Caco-2 (cell line): ENCODE measurements at regions not wholly inside any gene's neighbourhood (a gene's known extent, or its start where the extent isn't known, plus 50 kb on each side); places are given as distances from the start of the nearest gene placed in this dataset.

ENCODE experiments used
- BruUV-seq: library from RNA; stranded (reverse); fragments of 400-500 nt; replicated peaks from 2 replicates; lab custom pipeline; 2021; lab: Mats Ljungman, UMichigan
- CTCF ChIA-PET: fragments of 300-600 bp; sonication (Branson Sonifier 250); formaldehyde crosslinking; loops from one replicate; lab custom pipeline; 2022; ENCODE audit warnings: antibody characterized with exemption; lab: Charles Lee
- POLR2A ChIA-PET: fragments of 300-600 bp; sonication (Branson Sonifier 250); formaldehyde crosslinking; loops from one replicate; lab custom pipeline; 2022; ENCODE audit warnings: antibody characterized with exemption; lab: Charles Lee
- DNase-seq, 2 experiments: peaks; one replicate each; pipeline versions ENCODE4 v3.0.0 to v3.0.0-alpha.2; 2020 to 2022
- H3K27me3 ChIP-seq: replicated peaks from 2 replicates; pipeline ENCODE4 v1.6.0; 2011; ENCODE audit warnings: low read length; ENCODE audit not compliant: control insufficient read depth, insufficient read depth
- H3K36me3 ChIP-seq: 2 replicates; pipeline ENCODE4 v1.5.1; 2011; ENCODE audit warnings: low read length; ENCODE audit not compliant: control insufficient read depth, insufficient read depth
- H3K4me1 ChIP-seq: fragments of 250-450 bp; sonication (Bioruptor Pico); 2 replicates; pipeline ENCODE4 v1.5.1; 2020; ENCODE audit warnings: mild to moderate bottlenecking
- H3K4me3 ChIP-seq: 2 replicates; pipeline ENCODE4 v1.5.1; 2011; ENCODE audit warnings: low read depth, mild to moderate bottlenecking, control low read depth, low read length
- H3K9me3 ChIP-seq: fragments of 250-450 bp; sonication (Bioruptor Pico); 2 replicates; pipeline ENCODE4 v1.5.1; 2020; ENCODE audit warnings: mild to moderate bottlenecking, moderate library complexity
- H3K27ac Mint-ChIP-seq: one replicate; pipeline ENCODE4 v1.8.0; 2022; ENCODE audit warnings: mixed read lengths; ENCODE audit not compliant: unreplicated experiment
- H3K27me3 Mint-ChIP-seq: one replicate; pipeline ENCODE4 v1.8.0; 2022; ENCODE audit warnings: mixed read lengths; ENCODE audit not compliant: insufficient read depth, unreplicated experiment
- H3K36me3 Mint-ChIP-seq: one replicate; pipeline ENCODE4 v1.8.0; 2022; ENCODE audit warnings: mild to moderate bottlenecking, mixed read lengths; ENCODE audit not compliant: insufficient read depth, unreplicated experiment
- H3K4me1 Mint-ChIP-seq: one replicate; pipeline ENCODE4 v1.8.0; 2022; ENCODE audit warnings: low read depth, mixed read lengths; ENCODE audit not compliant: unreplicated experiment
- H3K4me3 Mint-ChIP-seq: one replicate; pipeline ENCODE4 v1.8.0; 2022; ENCODE audit warnings: mild to moderate bottlenecking, moderate library complexity, mixed read lengths; ENCODE audit not compliant: unreplicated experiment
- H3K9me3 Mint-ChIP-seq: one replicate; pipeline ENCODE4 v1.8.0; 2022; ENCODE audit warnings: mixed read lengths; ENCODE audit not compliant: unreplicated experiment
- CTCF ChIP-seq, 2 experiments: fragments of 200-600 bp in 1 of 2; IDR thresholded peaks; 1 replicate in 1 of 2; 2 replicates in 1 of 2; pipeline versions ENCODE4 v1.5.1 to v1.8.0; 2011 to 2022; ENCODE audit warnings: antibody characterized with exemption in 1 of 2, control low read depth in 1 of 2, inconsistent platforms in 1 of 2, low read depth in 1 of 2, low read length in 1 of 2, mild to moderate bottlenecking in 1 of 2, moderate library complexity in 1 of 2; ENCODE audit not compliant: insufficient read depth in 1 of 2, severe bottlenecking in 1 of 2, unreplicated experiment in 1 of 2
- intact Hi-C: fragments of 100-400 bp; cut with micrococcal nuclease; formaldehyde crosslinking; loops from one replicate; pipeline ENCODE4 v1.10.0; 2022; ENCODE audit not compliant: unreplicated experiment

DNA sequence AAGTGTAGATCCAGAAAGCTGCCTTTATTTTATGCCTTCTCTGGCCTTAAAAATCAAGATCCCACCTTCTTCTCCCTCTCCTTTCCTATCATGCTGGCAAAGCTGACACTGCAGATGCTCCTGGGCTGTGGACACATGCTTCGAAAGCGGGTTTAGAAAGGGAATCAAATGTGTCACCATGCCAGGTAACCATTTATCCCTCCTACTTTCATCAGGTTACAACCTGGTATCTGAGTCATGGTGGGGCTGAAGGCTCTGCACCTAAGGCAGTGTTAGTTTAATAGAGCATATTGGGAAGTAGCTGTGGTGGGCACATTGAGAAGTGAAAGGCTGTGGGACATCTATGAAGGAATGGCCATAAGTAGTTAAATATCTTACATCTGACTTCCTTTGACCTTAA is 69.8 kb downstream of the GJA1 start:
- Mint-ChIP-seq H3K4me1 (peaks cover 12% of the 10 kb centered on the region), H3K36me3 (no peaks in the 10 kb centered on the region), H3K27ac (no peak overlapping the region), H3K9me3 (no peaks in the 10 kb centered on the region), H3K4me3 (no peak overlapping the region), H3K27me3 (no peaks in the 10 kb centered on the region)
- Histone ChIP-seq H3K27me3 (no peaks in the 10 kb centered on the region), H3K4me3 (no peak overlapping the region), H3K36me3 (no peaks in the 10 kb centered on the region), H3K9me3 (no peaks in the 10 kb centered on the region), H3K4me1 (peaks cover 9% of the 10 kb centered on the region)
- TF ChIP-seq CTCF (IDR thresholded peaks at IDR 0.05; ENCODE audit: insufficient read depth in 1 of 2, low read depth in 1 of 2, low read length in 1 of 2, severe bottlenecking in 1 of 2, unreplicated experiment in 1 of 2), result no peak
- ChIA-PET CTCF (no interaction called here), POLR2A (no interaction called here)
- DNase-seq, result no peak
- intact Hi-C loops, result loop anchor here (2.0 kb wide), 1 partner anchor 20 kb away; no protein-coding TSS in a partner anchor
- BruUV-seq, result no TSS peak

DNA sequence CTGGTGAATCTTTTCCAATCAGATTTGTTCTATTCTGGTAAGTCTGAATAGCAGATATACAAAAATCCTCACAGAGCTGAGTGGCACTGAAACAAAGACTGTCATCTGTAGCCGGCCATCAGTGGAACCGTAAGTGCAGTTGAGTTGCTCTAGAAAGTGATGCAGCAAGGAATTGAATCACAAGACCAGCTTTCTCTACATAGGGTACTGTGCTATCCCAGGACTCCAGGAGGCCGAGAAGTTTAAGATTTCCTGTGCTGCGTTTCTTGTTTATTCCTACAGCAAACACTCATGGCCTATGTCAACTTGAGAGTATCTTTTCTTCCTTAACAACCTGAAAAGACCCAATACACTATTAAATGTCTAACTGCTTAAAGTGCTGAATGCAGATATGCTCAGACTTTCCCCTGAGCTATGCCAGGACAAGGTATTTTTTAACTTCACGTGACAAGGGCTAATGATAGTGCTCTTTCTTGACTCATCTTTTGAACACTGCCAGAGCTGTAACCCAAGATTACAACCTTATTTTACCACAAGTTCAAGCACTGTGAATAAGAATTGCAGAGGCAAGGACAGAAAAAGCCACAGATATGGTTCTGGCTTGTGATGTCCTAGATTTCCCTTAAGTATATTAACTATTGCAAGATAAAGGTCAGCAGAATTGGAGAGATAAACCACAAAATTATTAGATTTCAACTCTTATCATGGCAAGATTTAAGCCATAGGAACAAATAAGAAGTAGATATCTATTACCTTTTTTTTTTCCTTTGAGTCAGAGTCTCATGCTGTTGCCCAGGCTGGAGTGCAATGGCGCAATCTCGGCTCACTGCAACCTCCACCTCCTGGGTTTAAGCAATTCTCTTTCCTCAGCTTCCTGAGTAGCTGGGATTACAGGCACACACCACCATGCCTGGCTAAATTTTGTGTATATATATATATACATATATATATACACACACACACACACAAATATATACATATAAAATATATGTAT is 71.6 kb downstream of the GJA1 start:
- Histone ChIP-seq H3K4me1 (peaks cover 14% of the 10 kb centered on the region), H3K4me3 (no peak overlapping the region), H3K27me3 (no peaks in the 10 kb centered on the region), H3K36me3 (no peaks in the 10 kb centered on the region), H3K9me3 (no peaks in the 10 kb centered on the region)
- Mint-ChIP-seq H3K4me1 (peaks cover 18% of the 10 kb centered on the region), H3K27ac (no peak overlapping the region), H3K9me3 (no peaks in the 10 kb centered on the region), H3K36me3 (no peaks in the 10 kb centered on the region), H3K27me3 (no peaks in the 10 kb centered on the region), H3K4me3 (no peak overlapping the region)
- intact Hi-C loops, result no loop called here
- CTCF ChIA-PET, result no interaction called here
- POLR2A ChIA-PET, result no interaction called here
- DNase-seq, result no peak
- TF ChIP-seq CTCF (IDR thresholded peaks at IDR 0.05; ENCODE audit: insufficient read depth in 1 of 2, low read depth in 1 of 2, low read length in 1 of 2, severe bottlenecking in 1 of 2, unreplicated experiment in 1 of 2), result no peak
- no TSS peak for BruUV-seq

- H3K4me1 Mint-ChIP-seq, result peaks cover 7% of the 10 kb centered on the region
- H3K36me3 ChIP-seq, result no peaks in the 10 kb centered on the region
- H3K9me3 Mint-ChIP-seq, result no peaks in the 10 kb centered on the region
- no peaks in the 10 kb centered on the region for H3K9me3 ChIP-seq
- 0 out of 2 replicates have a peak, but pooled peaks cover 5% of the 10 kb centered on the region for H3K4me1 ChIP-seq
- POLR2A ChIA-PET, result no interaction called here
- no peaks in the 10 kb centered on the region for H3K36me3 Mint-ChIP-seq
- CTCF ChIA-PET, result no interaction called here
- no peaks in the 10 kb centered on the region for H3K27me3 ChIP-seq
- BruUV-seq, result no TSS peak
- TF ChIP-seq CTCF (IDR thresholded peaks at IDR 0.05; ENCODE audit: insufficient read depth in 1 of 2, low read depth in 1 of 2, low read length in 1 of 2, severe bottlenecking in 1 of 2, unreplicated experiment in 1 of 2), result no peak
- intact Hi-C loops, result loop anchor here (10.0 kb wide), 1 partner anchor 334 kb away; no protein-coding TSS in a partner anchor
- H3K27me3 Mint-ChIP-seq, result no peaks in the 10 kb centered on the region
- H3K4me3 Mint-ChIP-seq, result no peak overlapping the region
- DNase-seq, result peak in 1 of 2 experiments; percentile 2
- peak overlapping the region; percentile 15 for H3K27ac Mint-ChIP-seq
- H3K4me3 ChIP-seq, result no peak overlapping the region
These were observed 75.2 kb downstream of the GJA1 start for GRCh38 chr6:121510568-121511177.
